ENCODE measurements at regions not wholly inside any gene's neighbourhood (a gene's known extent, or its start where the extent isn't known, plus 50 kb on each side); places are given as distances from the start of the nearest gene placed in this dataset.

DNA sequence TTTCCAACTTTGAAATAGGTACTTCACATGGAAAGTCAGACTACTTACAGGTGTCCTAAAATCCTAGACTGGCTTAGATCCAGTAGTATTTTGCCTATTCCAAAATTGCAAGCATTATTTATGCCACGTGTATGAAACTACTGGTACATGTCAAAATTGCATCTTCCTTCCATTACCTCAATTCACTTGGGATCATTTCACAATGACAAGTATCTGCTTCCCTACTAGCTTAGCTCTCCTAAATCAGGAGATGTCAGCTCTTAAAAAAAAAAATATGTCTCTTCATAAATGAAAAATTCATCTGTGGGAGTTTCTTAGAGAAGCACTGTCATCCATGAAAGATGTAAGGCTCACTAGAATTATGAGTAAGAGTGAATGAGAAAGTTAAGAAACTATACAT is 466.6 kb upstream of the MANEA start:
- DNase-seq (ENCODE audit: low read depth), result no peak
- no peak overlapping the region for H3K4me3 ChIP-seq (ENCODE audit: low read depth, low read length)
- no peak for TF ChIP-seq CTCF (conservative IDR thresholded peaks at IDR 0.05; ENCODE audit: low read depth, low read length)

DNA sequence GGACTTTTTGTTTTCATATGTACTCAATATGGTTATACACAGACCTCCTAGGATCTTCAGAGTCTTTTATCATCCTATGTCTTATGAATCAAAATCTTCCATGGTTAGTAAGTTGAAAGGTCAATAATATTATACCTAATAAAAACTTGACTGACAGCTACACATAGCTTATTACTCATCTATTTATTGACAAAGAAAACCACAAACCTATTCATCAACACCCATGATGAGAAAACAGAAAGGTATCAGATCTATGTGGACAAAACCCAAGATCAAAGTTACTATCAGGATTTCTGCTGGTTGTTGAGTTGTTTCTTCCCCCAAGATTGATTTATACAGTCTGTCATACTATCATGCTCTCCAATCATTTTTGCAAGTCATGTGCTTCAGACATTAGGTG is 460.1 kb upstream of the MANEA start:
- no peak for DNase-seq (ENCODE audit: low read depth)
- H3K4me3 ChIP-seq (ENCODE audit: low read depth, low read length), result no peak overlapping the region
- no peak for TF ChIP-seq CTCF (conservative IDR thresholded peaks at IDR 0.05; ENCODE audit: low read depth, low read length)

- DNase-seq (ENCODE audit: low read depth), result no peak
- no peak for TF ChIP-seq CTCF (conservative IDR thresholded peaks at IDR 0.05; ENCODE audit: low read depth, low read length)
- H3K4me3 ChIP-seq (ENCODE audit: low read depth, low read length), result no peak overlapping the region
Measured at GRCh38 chr6:95119927-95120326, 457.4 kb upstream of the MANEA start.

DNA sequence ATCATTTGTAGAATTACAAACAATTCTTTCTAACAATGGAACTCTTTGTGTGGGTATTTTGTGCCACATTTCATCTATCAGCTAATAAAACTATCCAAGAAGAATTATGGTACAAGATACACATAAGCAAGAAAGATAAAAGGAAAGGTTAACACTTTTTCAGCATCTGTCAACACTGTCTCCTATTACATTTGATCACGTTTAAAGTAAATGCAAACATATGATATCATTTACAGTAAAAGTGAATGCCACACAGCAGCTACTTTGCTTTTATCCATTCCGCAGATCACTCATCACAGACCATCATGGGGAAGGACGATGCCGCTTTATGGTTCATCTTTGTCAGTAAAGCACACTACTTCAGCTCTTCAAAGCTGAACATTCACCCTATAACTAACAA is 456.4 kb upstream of the MANEA start:
- no peak for DNase-seq (ENCODE audit: low read depth)
- no peak overlapping the region for H3K4me3 ChIP-seq (ENCODE audit: low read depth, low read length)
- no peak for TF ChIP-seq CTCF (conservative IDR thresholded peaks at IDR 0.05; ENCODE audit: low read depth, low read length)

GRCh38 chr6:95127261-95127660 is 450.1 kb upstream of the MANEA start:
- no peak for TF ChIP-seq CTCF (conservative IDR thresholded peaks at IDR 0.05; ENCODE audit: low read depth, low read length)
- no peak overlapping the region for H3K4me3 ChIP-seq (ENCODE audit: low read depth, low read length)
- DNase-seq (ENCODE audit: low read depth), result no peak

DNA sequence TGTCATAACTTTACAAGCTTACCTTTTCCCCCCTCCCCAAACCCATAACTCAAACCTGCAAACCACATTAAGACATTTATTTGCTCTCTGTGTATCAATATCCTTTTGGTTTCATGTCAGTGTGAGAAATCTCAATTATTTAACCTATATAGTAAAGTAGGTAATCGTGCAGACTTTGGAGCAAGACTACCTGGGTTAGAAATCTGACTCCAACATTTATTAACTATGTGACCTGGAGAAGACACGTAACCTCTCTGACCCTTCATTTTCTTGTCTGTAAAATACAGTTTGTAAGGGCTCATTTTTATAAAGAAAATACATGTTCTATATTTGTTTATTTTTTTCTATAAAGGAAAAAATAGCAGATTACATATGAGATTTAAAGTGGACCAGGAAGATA is 448.9 kb upstream of the MANEA start:
- TF ChIP-seq CTCF (conservative IDR thresholded peaks at IDR 0.05; ENCODE audit: low read depth, low read length), result no peak
- no peak overlapping the region for H3K4me3 ChIP-seq (ENCODE audit: low read depth, low read length)
- no peak for DNase-seq (ENCODE audit: low read depth)

GRCh38 chr6:95128947-95129346 is 448.4 kb upstream of the MANEA start:
- DNase-seq (ENCODE audit: low read depth), result no peak

More at GRCh38 chr6:95128947-95129346, 448.4 kb upstream of the MANEA start:
- no peak overlapping the region for H3K4me3 ChIP-seq (ENCODE audit: low read depth, low read length)
- TF ChIP-seq CTCF (conservative IDR thresholded peaks at IDR 0.05; ENCODE audit: low read depth, low read length), result no peak
